H9 (cell line): ENCODE measurements at regions not wholly inside any gene's neighbourhood (a gene's known extent, or its start where the extent isn't known, plus 50 kb on each side); places are given as distances from the start of the nearest gene placed in this dataset.

Source experiments
- DNase-seq: peaks from one replicate; pipeline ENCODE4 v3.0.0-alpha.2; 2017
- H2AFZ ChIP-seq: one replicate; pipeline ENCODE4 v1.6.1; 2013; ENCODE audit warnings: mild to moderate bottlenecking, low read length, control low read depth, moderate library complexity
- H2AK5ac ChIP-seq: 2 replicates; pipeline ENCODE4 v1.6.1; 2013; ENCODE audit warnings: low read length, control low read depth, mixed read lengths; ENCODE audit not compliant: insufficient read length
- H2BK120ac ChIP-seq: one replicate; pipeline ENCODE4 v1.6.1; 2013; ENCODE audit warnings: low read depth, mild to moderate bottlenecking, low read length, control low read depth, inconsistent platforms; ENCODE audit not compliant: poor library complexity, severe bottlenecking
- H2BK12ac ChIP-seq: 2 replicates; pipeline ENCODE4 v1.6.1; 2013; ENCODE audit warnings: low read length, control low read depth, mixed read lengths, low read depth; ENCODE audit not compliant: insufficient read length
- H2BK15ac ChIP-seq: 2 replicates; pipeline ENCODE4 v1.6.1; 2013; ENCODE audit warnings: low read depth, low read length, control low read depth
- H2BK20ac ChIP-seq: one replicate; pipeline ENCODE4 v1.6.1; 2013; ENCODE audit warnings: low read depth, mild to moderate bottlenecking, low read length, control low read depth, inconsistent platforms; ENCODE audit not compliant: poor library complexity, severe bottlenecking
- H2BK5ac ChIP-seq: 2 replicates; pipeline ENCODE4 v1.6.1; 2013; ENCODE audit warnings: low read length, control low read depth, mixed read lengths; ENCODE audit not compliant: insufficient read length
- H3K14ac ChIP-seq: 2 replicates; pipeline ENCODE4 v1.6.1; 2013; ENCODE audit warnings: low read length, control low read depth; ENCODE audit not compliant: insufficient read depth
- H3K18ac ChIP-seq: 2 replicates; pipeline ENCODE4 v1.6.1; 2013; ENCODE audit warnings: low read depth, mild to moderate bottlenecking, mixed read lengths, low read length, control low read depth; ENCODE audit not compliant: insufficient read length
- H3K23ac ChIP-seq: 2 replicates; pipeline ENCODE4 v1.6.1; 2013; ENCODE audit warnings: low read length, control low read depth, mixed read lengths, low read depth; ENCODE audit not compliant: insufficient read length
- H3K23me2 ChIP-seq: 2 replicates; pipeline ENCODE4 v1.6.1; 2013; ENCODE audit warnings: low read depth, mild to moderate bottlenecking, mixed read lengths, low read length, control low read depth; ENCODE audit not compliant: insufficient read length, poor library complexity, severe bottlenecking
- H3K27ac ChIP-seq: 2 replicates; pipeline ENCODE4 v1.5.1; 2013; ENCODE audit warnings: low read length, control low read depth, mixed read lengths, low read depth; ENCODE audit not compliant: insufficient read length
- H3K27me3 ChIP-seq: 2 replicates; pipeline ENCODE4 v1.6.1; 2013; ENCODE audit warnings: low read length, control low read depth, inconsistent platforms; ENCODE audit not compliant: insufficient read depth
- H3K4ac ChIP-seq: 2 replicates; pipeline ENCODE4 v1.6.1; 2013; ENCODE audit warnings: low read depth, mild to moderate bottlenecking, control low read depth, inconsistent platforms, low read length, moderate library complexity
- H3K4me1 ChIP-seq: 2 replicates; pipeline ENCODE4 v1.6.1; 2013; ENCODE audit warnings: low read length, control low read depth, inconsistent platforms; ENCODE audit not compliant: insufficient read depth
- H3K4me2 ChIP-seq: 2 replicates; pipeline ENCODE4 v1.6.1; 2013; ENCODE audit warnings: low read length, control low read depth, mixed read lengths; ENCODE audit not compliant: insufficient read length, insufficient read depth
- H3K56ac ChIP-seq: 2 replicates; pipeline ENCODE4 v1.6.1; 2013; ENCODE audit warnings: low read depth, mild to moderate bottlenecking, mixed read lengths, low read length, control low read depth; ENCODE audit not compliant: insufficient read length
- H3K79me1 ChIP-seq: 2 replicates; pipeline ENCODE4 v1.6.1; 2013; ENCODE audit warnings: low read depth, mild to moderate bottlenecking, moderate library complexity, low read length, control low read depth, inconsistent platforms; ENCODE audit not compliant: insufficient read depth, poor library complexity, severe bottlenecking
- H3K79me2 ChIP-seq: 2 replicates; pipeline ENCODE4 v1.6.1; 2013; ENCODE audit warnings: low read length, control low read depth, inconsistent platforms; ENCODE audit not compliant: insufficient read depth
- H3K9ac ChIP-seq: 2 replicates; pipeline ENCODE4 v1.6.1; 2013; ENCODE audit warnings: low read length, control low read depth, mixed read lengths; ENCODE audit not compliant: insufficient read length; ENCODE audit errors: extremely low read depth
- H3K9me3 ChIP-seq: one replicate; pipeline ENCODE4 v1.6.1; 2013; ENCODE audit warnings: low read depth, low read length, inconsistent platforms; ENCODE audit not compliant: control insufficient read depth
- H3T11ph ChIP-seq: one replicate; pipeline ENCODE4 v1.6.1; 2013; ENCODE audit warnings: mild to moderate bottlenecking, low read length, control low read depth, inconsistent platforms
- H4K20me1 ChIP-seq: one replicate; pipeline ENCODE4 v1.6.1; 2013; ENCODE audit not compliant: control insufficient read depth, insufficient read length, insufficient read depth
- H4K5ac ChIP-seq: 2 replicates; pipeline ENCODE4 v1.6.1; 2013; ENCODE audit warnings: low read depth, mild to moderate bottlenecking, mixed read lengths, low read length, control low read depth; ENCODE audit not compliant: insufficient read length
- H4K8ac ChIP-seq: replicated peaks from 2 replicates; pipeline ENCODE4 v1.6.1; 2013; ENCODE audit warnings: low read length, control low read depth, mixed read lengths, low read depth; ENCODE audit not compliant: insufficient read length
- H4K91ac ChIP-seq: 2 replicates; pipeline ENCODE4 v1.6.1; 2013; ENCODE audit warnings: low read depth, mild to moderate bottlenecking, moderate library complexity, mixed read lengths, low read length, control low read depth; ENCODE audit not compliant: insufficient read length
- H3K27ac Mint-ChIP-seq, 3 experiments: 2 replicates in 2 of 3; 3 replicates in 1 of 3; pipeline ENCODE4 v1.8.0; 2020 to 2021; ENCODE audit warnings: mixed read lengths in 3 of 3, mild to moderate bottlenecking in 1 of 3, moderate library complexity in 1 of 3
- H3K27me3 Mint-ChIP-seq: 2 replicates; pipeline ENCODE4 v1.8.0; 2021; ENCODE audit warnings: low read depth, mild to moderate bottlenecking, moderate library complexity, mixed read lengths
- H3K36me3 Mint-ChIP-seq, 3 experiments: 2 replicates in 2 of 3; 3 replicates in 1 of 3; pipeline ENCODE4 v1.8.0; 2020 to 2021; ENCODE audit warnings: low read depth in 3 of 3, mixed read lengths in 3 of 3; ENCODE audit not compliant: insufficient read depth in 1 of 3
- H3K4me1 Mint-ChIP-seq, 2 experiments: 2 replicates each; pipeline ENCODE4 v1.8.0; 2020; ENCODE audit warnings: mixed read lengths in 2 of 2
- H3K4me3 Mint-ChIP-seq, 2 experiments: 2 replicates in 1 of 2; 3 replicates in 1 of 2; pipeline ENCODE4 v1.8.0; 2020 to 2021; ENCODE audit warnings: mild to moderate bottlenecking in 2 of 2, mixed read lengths in 2 of 2, moderate library complexity in 1 of 2
- H3K9me3 Mint-ChIP-seq, 2 experiments: 2 replicates in 1 of 2; 3 replicates in 1 of 2; pipeline ENCODE4 v1.8.0; 2020; ENCODE audit warnings: mild to moderate bottlenecking in 2 of 2, mixed read lengths in 2 of 2, moderate library complexity in 1 of 2
- CTCF ChIP-seq: fragments of 200-600 bp; sonication (generic); conservative IDR thresholded peaks from 3 replicates; pipeline ENCODE4 v1.8.0; 2021; ENCODE audit warnings: antibody characterized with exemption, mild to moderate bottlenecking

GRCh38 chr1:48054232-48054631 is 57.0 kb upstream of the TRABD2B start:
- no peak overlapping the region for H2BK5ac ChIP-seq
- H2BK15ac ChIP-seq, result no peak overlapping the region
- H3K79me2 ChIP-seq, result no peaks in the 10 kb centered on the region
- Mint-ChIP-seq H3K36me3 (no peaks in the 10 kb centered on the region), H3K27ac (no peak overlapping the region), H3K4me3 (no peak overlapping the region), H3K9me3 (no peaks in the 10 kb centered on the region; a peak in 1 of 5 replicates), H3K27me3 (peaks cover 61% of the 10 kb centered on the region), H3K4me1 (peaks cover 11 to 13% of the 10 kb centered on the region in 2 experiments)
- H3K27me3 ChIP-seq, result peaks cover 2% of the 10 kb centered on the region; the same call in 1 of the 2 replicates
- TF ChIP-seq CTCF, result no peak
- no peak overlapping the region for H3K4me2 ChIP-seq
- no peak overlapping the region for H2BK12ac ChIP-seq
- H4K20me1 ChIP-seq, result no peaks in the 10 kb centered on the region
- no peak overlapping the region for H3K56ac ChIP-seq
- H3K4me1 ChIP-seq, result no peaks in the 10 kb centered on the region; the same call in 1 of the 2 replicates
- no peaks in the 10 kb centered on the region for H3K23me2 ChIP-seq
- no peak overlapping the region for H3K27ac ChIP-seq
- H4K8ac ChIP-seq, result no peak overlapping the region
- H4K5ac ChIP-seq, result no peak overlapping the region
- no peak overlapping the region for H3T11ph ChIP-seq
- H3K9me3 ChIP-seq, result no peaks in the 10 kb centered on the region
- no peak overlapping the region for H3K14ac ChIP-seq
- no peak overlapping the region for H4K91ac ChIP-seq
- no peak overlapping the region for H2BK20ac ChIP-seq
- H3K18ac ChIP-seq, result no peak overlapping the region
- H3K79me1 ChIP-seq, result no peaks in the 10 kb centered on the region
- H3K23ac ChIP-seq, result no peak overlapping the region
- H3K4ac ChIP-seq, result no peak overlapping the region
- H2AK5ac ChIP-seq, result no peak overlapping the region
- no peak for DNase-seq
- H2BK120ac ChIP-seq, result no peak overlapping the region
- no peak overlapping the region for H3K9ac ChIP-seq
- no peak overlapping the region for H2AFZ ChIP-seq
